ENCODE measurements at regions not wholly inside any gene's neighbourhood (a gene's known extent, or its start where the extent isn't known, plus 50 kb on each side); places are given as distances from the start of the nearest gene placed in this dataset.
"Not testable (repeated sequence)": the region's sequence is repeated elsewhere in the genome, so short reads cannot be mapped to it uniquely, and the experiment has no call there.

DNA sequence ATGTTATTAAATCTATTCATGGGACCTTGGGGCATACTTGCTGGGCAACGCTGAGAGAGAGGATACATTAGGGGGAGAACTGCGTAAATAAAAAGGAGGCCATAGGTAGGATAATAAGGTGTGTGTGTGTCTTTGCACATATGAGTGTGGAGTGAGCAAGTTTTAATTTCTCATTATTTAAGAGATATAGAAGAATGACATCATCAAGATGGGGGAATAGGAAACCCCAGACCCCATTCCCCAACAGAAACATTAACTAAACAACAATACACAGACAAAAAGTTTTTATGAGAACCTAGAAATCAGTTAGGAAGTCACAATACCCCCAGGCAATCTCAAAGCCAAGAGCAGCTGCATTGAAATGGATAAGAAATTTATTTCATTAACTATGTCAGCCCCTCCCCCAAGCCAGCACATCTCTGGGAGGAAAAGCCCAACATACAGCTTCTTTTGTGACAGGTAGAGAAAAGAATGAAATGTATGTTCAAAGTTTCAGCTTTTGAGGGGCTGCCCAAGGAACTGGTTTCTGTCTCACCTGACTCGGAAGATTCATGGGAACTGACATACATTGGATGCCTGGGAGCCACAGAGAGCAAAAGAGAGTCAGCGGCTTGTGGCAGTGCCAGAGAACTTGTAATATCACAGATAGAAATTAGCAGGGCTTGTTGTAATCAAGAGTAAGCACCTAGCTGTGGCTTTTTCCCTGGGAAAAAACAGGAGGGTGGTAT, 234.3 kb upstream of the NFIA start:
- no peak for DNase-seq

DNA sequence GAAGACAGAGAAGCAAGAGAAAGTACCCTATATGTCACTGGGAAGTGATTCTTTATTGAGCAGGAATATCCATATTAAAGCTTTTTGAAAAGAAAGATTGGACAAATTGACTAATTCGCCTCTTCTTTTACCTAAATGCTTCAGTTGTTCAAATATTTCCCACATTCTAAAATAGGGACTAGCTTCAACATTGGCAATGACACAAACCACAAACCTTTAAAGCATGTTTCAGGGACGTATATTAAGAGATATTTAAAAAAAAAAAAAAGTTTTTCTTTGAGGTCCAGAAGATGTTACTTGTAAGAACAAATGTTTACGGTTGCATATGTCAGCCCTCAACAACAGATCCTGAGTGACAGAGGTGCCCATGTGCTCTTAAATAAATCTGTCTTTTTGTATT, 235.0 kb upstream of the NFIA start:
- DNase-seq: no peak

DNA sequence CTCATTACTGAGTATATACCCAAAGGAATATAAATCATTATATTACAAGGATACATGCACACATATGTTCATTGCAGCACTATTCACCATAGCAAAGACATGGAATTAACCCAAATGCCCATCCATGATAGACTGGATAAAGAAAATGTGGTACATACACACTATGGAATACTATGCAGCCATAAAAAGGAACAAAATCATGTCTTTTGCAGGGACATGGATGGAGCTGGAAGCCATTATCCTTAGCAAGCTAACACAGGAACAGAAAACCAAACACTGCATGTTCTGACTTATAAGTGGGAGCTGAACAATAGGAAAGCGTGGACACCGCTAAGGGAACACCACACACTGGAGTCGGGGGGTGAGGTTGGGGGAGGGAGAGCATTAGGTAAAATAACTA, 236.7 kb upstream of the NFIA start:
- DNase-seq: not testable (repeated sequence)

DNA sequence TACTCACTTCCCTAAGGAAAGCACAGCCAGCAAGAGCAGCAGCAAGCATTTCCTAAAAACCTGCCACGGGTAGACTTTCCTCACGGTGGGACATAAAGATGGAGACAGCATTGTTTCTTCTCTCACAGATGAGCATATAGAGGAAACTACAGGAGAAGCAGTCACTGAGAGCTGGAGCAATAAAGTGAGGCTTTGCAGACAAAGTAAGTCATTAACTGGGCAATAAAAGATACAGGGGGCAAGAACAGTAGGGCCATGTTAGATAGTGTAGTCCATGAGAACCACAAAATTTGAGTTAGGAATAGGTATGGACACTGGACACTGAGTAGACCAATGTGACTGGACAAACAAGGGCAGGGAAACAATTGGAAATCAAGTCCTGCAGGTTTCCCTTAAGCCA, 240.1 kb upstream of the NFIA start:
- no peak for DNase-seq

DNA sequence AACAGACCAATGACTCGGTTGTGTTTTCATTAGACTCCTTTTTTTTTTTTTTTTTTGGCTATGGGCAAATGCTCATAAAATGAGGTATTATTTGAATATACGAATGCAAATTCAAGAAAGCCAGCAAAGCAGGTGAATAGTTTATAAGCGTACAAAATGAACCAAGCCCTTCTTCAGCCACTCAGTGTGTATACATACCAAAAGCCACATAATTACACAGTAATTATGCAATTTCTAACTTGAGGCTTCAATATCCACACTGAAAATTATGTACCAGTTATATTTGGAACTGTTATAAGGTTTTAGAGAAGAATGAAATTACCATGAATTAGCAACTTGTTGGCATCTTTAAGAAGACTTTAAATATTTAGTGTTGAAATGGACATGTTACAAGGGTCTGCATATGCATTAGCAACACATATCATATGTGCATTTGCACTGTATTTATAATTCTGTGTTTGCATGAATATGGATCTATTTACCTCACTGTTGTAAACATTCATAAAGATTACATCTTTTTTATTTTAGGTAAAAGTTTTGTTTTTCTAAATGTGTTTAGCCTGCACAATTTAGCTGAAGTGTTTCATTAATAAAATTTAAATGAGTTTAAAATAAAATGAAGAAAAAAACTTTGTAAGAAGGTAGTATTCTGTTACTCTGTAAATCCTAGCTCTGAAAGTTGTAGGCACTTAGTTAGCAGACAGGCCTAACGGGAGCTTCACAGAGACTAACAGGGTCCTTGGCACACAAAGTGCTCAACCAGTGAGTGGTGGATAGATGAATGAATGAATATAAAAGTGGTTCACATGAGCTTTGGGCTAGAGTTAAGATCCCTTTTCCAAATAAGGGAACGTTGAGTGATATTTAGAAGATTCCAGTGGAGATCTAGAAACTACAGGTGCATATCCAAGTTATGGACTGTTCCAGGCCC, 241.0 kb upstream of the NFIA start:
- no peak for DNase-seq

DNA sequence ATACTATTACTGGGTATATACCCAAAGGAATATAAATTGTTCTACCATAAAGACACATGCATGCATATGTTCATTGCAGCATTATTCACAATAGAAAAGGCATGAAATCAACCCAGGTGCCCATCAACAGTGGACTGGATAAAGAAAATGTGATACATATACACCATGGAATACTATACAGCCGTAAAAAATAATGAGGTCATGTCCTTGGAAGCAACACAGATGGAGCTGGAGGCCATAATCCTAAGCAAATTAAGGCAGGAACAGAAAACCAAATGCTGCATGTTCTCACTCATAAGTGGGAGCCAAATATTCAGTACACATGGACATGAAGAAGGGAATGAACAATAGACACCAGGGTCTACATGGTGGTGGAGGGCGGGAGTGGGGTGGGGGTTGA, 241.9 kb upstream of the NFIA start:
- DNase-seq: not testable (repeated sequence)

DNA sequence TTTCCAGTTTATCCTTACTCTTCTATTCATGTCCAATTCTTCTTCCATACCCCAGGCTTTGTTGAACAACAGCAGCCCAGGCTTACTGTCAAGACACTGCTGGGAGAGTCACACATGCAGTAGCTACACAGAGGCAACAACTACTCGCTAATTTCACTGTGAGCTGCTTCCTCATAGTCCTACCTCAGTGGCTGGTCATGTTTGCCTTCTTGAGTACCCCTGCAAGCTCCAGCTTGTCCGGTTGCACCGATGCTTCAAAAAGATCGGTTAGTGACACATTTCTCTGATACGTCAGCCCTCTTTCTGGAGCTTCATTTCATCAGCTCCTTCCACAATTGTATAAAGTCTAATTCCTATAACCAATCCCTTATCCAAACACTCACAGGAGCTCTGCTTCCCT, 246.7 kb upstream of the NFIA start:
- DNase-seq: no peak

DNA sequence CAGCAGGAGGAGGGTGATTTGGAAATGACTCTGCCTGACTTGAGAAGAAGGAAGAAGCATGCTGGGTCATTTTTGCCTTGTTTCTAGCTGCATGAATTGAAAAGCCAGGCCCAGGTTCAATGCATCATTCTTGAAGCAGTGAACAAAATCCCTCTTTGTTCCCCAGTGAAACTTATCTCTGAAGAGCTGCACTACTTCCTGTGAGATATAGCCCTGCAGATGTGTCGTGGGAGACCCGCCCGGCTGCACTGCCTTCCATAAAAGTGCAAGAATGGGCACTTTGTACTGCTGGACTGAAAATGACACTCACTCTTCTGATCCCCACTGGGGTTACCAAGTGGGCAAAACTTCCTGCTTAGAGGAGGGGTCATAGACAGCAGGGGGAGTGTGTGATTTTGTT, 249.2 kb upstream of the NFIA start:
- no peak for DNase-seq

DNA sequence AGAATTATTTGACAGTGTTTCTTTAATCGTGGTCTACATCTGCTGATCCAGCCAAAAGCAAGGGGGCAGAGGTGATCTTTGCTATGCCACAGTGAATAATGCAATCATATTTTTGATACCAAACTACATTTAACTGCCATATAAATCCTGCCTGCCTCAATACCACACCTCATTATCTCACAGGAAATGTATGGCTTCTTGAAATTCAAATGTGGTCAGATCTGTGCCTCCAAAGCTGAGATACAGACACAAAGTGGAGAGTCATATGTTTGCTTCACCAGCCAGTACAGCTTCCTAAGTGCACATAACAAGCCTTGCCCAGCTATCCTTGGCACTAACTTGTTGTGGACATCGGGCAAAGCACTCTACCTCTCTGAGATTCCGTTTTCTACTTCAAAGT, 250.0 kb upstream of the NFIA start:
- no peak for DNase-seq

DNA sequence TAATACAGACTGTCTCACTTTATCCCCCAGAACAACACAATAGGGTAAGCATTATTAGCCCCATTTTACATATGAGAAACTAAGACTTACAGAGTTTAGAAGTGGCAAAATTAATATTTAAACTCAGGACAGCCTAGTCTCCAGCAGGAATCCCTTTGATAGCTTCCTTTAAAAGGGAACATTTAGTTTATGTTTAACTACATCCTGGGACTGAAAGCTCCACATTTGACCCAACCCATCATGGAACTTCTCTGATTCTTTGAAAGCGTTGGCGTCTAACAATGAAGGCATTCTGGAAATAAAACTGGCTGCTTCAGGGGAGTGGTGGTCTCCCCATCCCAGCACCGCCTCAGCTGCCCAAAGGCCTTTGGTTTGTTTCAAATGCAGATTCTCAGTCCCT, 250.6 kb upstream of the NFIA start:
- DNase-seq: no peak

DNA sequence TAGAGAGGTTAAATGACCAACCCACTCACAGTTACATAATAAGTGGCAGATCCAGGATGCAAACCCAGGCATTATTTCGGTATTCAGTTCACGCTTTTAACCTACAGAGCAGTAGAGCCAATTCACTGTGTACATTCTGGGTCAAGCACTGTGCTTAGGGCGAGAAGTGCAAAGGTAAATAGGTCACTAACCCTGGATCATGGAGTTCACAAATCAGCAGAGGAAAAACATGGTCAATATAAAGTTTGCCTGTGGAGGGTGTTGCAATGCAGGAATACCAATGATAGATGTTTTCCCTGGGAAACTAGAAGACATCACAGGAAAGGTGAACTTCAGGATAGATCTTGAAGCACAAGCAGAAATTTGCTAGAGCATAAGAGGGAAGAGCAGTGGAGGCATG, 253.4 kb upstream of the NFIA start:
- DNase-seq: no peak

DNA sequence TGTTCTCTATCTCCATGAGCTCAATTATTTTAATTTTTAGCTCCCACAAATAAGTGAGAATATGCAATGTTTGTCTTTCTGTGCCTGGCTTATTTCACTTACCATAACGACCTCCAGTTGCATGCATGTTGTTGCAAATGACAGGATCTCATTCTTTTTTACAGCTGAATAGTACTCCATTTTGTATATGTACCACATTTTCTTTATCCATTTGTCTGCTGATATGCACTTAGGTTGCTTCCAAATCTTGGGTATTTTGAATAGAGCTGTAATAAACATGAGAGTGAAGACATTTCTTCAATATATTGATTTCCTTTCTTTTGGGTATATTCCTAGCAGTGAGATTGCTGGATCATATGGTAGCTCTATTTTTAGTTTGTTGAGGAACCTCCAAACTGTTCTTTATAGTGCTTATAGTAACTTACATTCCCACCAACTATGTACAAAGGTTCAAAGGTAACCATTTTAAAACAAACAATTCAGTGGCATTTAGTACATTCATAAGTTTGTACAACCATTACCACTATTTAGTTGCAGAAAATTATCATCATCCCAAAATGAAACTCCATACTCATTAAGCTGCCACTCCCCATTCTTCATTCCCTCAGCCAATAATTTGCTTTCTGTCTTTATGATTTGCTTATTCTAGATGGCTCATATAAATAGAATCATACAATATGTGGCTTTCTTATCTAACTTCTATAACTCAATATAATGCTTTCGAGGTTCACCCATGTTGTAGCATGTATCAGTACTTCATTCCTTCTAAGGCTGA, 255.9 kb upstream of the NFIA start:
- DNase-seq: no peak

DNA sequence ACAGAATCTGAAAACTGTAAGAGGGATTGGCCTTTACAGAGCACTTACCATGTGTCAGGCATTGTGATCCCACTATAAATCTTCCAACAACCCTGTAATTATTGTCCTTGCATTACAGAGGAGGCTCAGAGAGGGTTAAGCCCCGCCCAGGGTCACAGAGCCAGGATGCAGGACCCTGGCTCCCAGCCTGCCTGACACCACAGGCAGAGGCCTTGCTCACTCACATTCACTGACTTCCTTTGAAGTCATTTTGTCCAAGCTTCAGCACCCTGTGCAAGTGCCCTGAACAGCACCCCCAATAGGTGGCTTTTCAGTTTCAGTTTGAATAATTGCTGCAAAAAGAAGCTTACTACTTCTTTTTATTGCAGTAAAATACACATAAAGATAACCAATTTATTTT, 256.8 kb upstream of the NFIA start:
- no peak for DNase-seq

DNA sequence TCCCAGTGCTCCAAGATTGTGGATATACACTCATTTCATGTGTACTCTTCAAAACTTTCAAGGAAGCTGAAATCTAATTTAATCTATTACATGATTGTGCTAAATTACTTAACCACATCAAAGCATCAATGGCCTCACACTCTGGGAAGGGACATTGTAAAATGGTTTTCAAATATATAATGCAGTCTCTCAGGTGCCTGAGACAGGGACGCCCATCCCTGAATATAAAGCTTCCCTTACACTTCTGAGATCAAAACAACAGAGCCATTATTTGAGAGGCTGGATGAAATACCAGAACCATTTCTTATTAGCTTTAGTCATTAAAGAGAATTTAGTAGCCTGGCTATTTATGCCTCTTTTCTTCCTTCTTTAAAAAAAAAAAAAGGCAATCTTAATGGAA, 259.2 kb upstream of the NFIA start:
- no peak for DNase-seq

DNA sequence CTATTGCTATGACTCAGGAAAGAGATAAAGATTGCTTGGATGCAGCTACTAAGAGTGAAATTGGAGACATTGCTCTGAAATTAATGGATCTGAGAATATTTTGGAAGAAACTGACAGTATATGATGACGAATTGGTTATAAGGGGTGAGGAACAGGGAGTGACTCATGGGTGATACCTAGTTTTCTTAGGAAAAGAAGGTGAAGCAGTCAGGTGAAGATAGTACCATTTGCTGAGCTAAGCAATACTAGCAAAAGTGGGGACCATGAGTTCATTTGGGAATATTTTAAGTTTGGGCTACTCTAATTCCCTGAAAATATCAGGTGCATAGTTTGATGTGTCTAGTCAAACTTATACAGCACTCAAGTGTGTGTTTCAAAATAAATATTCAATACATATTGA, 260.1 kb upstream of the NFIA start:
- DNase-seq: no peak

DNA sequence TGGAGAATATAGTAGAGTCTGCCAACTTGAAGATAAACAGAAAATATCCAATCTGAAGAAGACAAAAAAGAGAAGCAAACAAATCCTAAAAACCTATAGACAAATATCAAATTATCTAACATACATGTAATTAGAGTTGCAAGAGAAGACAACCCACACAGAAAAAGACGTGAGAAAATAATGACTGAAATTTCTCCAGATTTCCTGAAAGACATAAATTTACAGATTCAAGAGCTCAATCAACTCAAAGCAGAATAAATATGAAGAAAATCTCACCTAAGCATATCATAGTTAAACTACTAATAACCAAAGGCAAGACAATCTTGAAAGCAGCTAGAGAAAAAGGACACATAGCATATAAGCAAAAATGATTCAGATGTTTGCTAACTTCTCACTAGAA, 261.2 kb upstream of the NFIA start:
- no peak for DNase-seq

DNA sequence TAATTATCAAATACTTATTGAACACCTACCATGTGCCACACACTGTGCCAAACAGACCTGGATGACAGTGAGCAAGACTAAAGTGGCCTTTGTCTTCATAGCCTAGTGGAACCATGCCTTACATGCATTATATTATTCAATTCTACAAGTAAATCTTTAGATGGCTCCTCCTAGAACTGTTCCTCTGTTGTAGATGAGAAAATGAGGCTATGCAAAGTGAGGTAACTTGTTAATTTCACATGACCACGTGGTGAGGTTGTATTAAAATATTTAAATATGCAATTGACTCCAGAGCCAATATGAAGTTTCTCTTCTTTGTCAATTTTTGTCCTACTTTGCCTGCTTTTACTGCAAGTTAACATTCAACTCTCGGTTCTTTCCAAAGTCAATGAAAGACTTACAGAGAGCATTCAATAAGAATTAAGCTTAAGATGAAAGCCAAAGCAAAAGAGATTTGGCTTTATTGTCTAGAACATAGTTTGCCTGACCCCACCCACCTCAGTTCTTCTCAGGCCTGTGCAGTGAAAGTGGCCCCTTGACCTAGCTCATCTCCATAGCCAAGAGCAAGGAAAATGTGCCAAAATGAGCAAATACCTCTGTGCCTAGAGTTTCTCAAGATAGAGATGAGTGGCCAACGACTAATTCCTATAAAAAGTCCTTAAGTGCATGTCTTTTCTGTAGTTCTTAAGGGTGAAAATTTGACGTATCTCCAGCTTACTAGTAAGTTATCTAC, 263.2 kb upstream of the NFIA start:
- DNase-seq: no peak

DNA sequence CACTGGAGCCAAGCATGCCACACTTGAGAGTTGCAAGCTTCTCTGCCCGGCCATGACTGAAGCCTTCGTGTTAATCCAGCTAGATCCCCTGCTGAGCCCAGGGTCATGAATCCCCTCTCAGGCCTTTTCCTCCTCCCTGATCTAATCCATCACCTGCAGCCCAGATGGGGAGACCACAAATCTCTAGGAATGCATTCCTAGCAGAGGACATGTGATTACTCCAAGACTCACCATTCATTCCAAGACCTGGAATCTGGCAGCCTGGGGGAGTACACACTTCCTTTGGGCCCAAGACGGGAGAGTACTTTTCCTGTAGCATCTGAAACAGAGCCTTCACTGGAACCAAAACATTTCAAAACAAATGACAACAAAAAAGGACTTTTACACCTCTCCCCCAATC, 269.3 kb upstream of the NFIA start:
- no peak for DNase-seq

DNA sequence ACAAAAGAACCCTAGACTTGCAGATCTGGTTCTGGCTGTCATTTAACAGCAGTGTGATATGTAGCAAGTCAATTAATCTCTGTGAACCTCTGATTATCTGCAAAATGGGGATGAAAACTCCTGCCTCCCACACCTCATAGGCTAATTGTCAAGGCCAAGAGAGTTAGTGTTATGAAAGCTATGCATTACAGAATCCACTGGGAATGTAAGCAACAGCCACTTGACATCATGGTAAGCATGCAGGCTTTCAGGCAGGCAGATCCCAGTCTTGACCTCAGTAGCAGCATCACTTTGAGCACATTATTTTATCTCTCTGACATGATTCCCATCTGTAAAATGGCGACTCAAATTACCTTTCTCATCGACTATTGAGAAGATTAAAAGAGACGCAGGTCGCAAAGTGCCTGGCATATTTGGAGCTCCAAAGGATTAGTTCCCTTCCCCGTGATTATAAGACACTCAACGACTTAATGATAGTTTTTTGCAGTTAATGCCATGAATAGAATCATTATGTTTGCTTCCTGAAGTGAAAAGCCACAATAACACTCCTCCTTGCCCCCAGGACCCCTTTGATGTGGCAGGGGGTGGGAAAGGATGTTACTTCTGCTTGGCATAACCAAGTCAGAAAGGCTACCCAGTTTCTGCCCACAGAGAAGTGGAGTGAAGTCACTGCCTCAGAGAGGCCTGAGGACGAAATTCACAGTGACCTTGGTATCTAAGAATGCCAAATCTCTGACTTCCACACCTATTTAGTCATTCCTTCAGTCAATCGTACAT, 273.0 kb upstream of the NFIA start:
- no peak for DNase-seq

DNA sequence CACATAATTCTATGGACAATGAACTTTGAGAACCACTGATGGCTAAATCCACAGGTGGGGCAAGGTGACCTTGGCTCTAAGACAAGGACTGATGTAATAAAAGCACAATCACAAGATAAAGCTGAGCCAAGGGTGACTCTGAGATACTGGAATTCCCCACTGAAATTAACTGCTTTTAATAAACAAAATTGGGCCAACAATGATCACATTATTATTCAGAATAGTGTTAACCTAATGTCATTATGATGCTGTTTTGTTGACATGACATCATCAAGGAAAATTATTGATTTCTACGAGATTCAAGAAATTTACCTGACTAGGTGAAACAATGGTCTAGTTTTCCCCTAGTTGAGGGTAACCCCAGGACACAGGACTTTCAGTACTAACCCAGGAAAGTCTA, 273.7 kb upstream of the NFIA start:
- DNase-seq: no peak

DNA sequence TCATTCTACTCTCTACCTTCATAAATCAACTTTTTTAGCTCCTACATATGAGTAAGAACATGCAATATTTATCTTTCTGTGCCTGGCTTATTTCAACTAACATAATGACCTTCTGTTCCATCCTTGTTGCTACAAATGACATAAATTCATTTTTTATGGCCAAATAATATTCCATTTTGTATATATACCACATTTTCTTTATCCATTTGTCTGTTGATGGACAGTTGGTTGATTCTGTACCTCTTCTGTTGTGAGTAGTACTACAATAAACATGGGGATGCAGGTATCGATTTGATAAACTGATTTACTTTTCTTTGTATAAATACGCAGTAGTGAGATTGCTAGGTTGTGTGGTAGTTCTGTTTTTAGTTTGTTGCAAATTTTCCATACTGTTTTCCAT, 279.5 kb upstream of the NFIA start:
- DNase-seq: no peak

DNA sequence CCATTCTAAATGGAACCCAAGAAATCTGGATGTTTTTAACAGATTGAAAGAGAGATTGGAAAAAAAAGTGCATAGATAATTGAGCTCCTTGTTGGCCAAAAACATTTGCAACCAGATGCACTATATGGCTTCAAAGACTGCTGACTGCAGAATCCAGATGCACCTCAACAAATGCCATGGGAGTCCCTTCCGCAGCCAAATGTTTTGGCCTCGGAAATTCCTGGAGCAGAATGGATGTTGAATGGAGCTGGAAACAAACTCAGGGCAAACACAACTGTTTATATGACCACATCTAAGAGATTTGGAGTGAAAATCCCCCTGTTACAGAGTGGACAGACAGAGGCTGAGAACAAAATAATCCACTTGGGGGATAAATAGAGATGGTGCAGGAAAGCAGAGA, 285.0 kb upstream of the NFIA start:
- DNase-seq: no peak
